Fibroblast of pulmonary artery (primary cell): ENCODE measurements at regions not wholly inside any gene's neighbourhood (a gene's known extent, or its start where the extent isn't known, plus 50 kb on each side); places are given as distances from the start of the nearest gene placed in this dataset.

Source experiments
- DNase-seq: peaks from one replicate; pipeline ENCODE4 v3.0.0-alpha.2; 2010; ENCODE audit warnings: low read depth
- H3K4me3 ChIP-seq: replicated peaks from 2 replicates; pipeline ENCODE4 v1.5.1; 2011; ENCODE audit warnings: low read depth, mild to moderate bottlenecking, control low read depth, low read length, moderate library complexity
- TF ChIP-seq, protein P1 (sequence below): IDR thresholded peaks from 2 replicates; pipeline ENCODE4 v1.5.1; 2011; ENCODE audit warnings: mild to moderate bottlenecking, control low read depth, low read length, inconsistent platforms; ENCODE audit errors: missing control alignments

DNA sequence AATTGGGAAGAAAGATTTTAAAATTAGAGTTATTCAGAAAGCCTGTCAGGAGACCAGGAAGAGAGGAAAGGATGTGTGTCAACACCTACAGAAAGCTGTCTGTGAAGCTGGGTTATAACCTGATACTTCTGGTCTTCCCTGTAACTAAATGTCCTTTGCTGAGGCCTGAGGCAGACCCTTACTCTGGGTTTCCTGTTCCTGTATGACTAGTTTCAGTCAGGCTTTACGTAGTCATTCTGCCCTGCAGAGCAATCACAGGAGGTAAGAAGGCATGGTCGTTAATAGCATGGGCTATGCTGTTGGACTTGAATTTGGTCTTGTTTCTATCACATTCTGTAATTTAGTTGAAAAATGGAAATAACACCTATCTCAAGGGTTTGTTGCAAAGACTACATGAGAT is 110.5 kb upstream of the IGFBP7 start:
- DNase-seq = no peak
- TF ChIP-seq, protein P1, sequence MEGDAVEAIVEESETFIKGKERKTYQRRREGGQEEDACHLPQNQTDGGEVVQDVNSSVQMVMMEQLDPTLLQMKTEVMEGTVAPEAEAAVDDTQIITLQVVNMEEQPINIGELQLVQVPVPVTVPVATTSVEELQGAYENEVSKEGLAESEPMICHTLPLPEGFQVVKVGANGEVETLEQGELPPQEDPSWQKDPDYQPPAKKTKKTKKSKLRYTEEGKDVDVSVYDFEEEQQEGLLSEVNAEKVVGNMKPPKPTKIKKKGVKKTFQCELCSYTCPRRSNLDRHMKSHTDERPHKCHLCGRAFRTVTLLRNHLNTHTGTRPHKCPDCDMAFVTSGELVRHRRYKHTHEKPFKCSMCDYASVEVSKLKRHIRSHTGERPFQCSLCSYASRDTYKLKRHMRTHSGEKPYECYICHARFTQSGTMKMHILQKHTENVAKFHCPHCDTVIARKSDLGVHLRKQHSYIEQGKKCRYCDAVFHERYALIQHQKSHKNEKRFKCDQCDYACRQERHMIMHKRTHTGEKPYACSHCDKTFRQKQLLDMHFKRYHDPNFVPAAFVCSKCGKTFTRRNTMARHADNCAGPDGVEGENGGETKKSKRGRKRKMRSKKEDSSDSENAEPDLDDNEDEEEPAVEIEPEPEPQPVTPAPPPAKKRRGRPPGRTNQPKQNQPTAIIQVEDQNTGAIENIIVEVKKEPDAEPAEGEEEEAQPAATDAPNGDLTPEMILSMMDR = no peak

GRCh38 chr4:57220172-57220571 is 110.0 kb upstream of the IGFBP7 start:
- DNase-seq = no peak
- TF ChIP-seq, protein P1 = no peak
- H3K4me3 ChIP-seq = no peak overlapping the region

More for the DNA sequence above, 110.5 kb upstream of the IGFBP7 start:
- H3K4me3 ChIP-seq = no peak overlapping the region

DNA sequence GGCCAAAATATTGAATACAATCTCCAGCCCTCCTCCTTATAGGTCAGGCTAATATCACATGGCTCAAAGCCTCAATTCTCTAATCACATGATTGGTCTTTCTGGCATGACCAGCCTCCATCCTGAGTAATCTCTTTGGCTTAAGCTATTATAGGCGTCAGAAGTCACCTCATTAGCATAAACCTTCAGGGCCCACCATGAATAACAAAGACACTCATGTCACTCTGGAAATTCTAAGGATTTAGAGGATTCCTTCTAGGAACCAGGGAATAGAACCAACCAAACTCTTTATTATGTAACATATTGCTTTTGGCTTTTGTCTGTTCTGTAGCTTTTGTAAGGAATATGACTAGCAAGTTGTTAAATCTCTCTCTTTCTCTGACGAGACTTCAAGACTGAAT is 109.2 kb upstream of the IGFBP7 start:
- TF ChIP-seq, protein P1 = no peak
- no peak overlapping the region for H3K4me3 ChIP-seq
- DNase-seq = no peak

GRCh38 chr4:57214654-57215411 is 104.6 kb upstream of the IGFBP7 start:
- no peak overlapping the region for H3K4me3 ChIP-seq
- TF ChIP-seq, protein P1 = no peak
- no peak for DNase-seq

DNA sequence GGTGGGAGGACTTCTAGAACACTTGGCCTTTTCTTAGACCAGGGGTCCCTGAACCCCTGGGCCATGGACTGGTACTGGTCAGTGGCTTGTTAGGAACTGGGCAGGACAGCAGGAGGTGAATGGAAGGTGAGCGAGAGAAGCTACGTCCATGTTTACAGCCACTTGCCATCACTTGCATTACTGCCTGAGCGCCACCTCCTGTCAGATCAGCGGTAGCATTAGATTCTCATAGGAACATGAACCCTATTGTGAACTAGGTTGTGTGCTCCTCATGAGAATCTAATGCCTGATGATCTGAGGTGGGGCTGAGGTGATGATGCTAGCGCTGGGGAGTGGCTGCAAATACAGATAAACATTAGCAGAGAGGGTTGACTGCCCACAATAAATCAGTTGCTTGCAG is 100.9 kb upstream of the IGFBP7 start:
- no peak for DNase-seq
- no peak overlapping the region for H3K4me3 ChIP-seq
- TF ChIP-seq, protein P1 = no peak

GRCh38 chr4:57206172-57206571 is 96.0 kb upstream of the IGFBP7 start:
- DNase-seq = no peak
- TF ChIP-seq, protein P1 = no peak

GRCh38 chr4:57205580-57205979 is 95.4 kb upstream of the IGFBP7 start:
- DNase-seq = no peak
- H3K4me3 ChIP-seq = no peak overlapping the region
- TF ChIP-seq, protein P1 = no peak

More at GRCh38 chr4:57206172-57206571, 96.0 kb upstream of the IGFBP7 start:
- H3K4me3 ChIP-seq = no peak overlapping the region
